ENCODE measurements at regions not wholly inside any gene's neighbourhood (a gene's known extent, or its start where the extent isn't known, plus 50 kb on each side); places are given as distances from the start of the nearest gene placed in this dataset.

DNA sequence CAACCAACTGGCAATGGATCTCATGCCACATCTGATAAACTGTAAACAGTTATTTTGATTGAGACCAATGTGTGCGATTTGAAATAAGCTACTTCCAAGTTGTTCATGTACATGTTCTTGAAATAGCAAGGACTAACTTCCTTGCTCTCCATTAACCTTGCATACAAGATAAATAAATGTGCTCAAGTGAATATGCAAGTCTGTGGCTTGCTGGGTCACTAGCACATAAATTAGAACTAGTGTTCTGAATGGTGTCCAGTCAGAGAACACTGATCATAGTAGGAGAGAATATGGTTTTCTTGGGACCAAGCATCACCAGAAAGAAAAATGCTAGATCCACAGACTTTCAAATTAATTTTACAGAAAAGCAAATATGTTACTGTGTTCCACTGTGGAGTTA lies 640.0 kb upstream of the CCDC54 start:
- Histone ChIP-seq H2AFZ (no peak overlapping the region), H3K79me2 (replicated peaks; ENCODE audit: insufficient read depth) (no peaks in the 10 kb centered on the region), H3K9me2 (ENCODE audit: insufficient read depth) (peaks cover 6% of the 10 kb centered on the region; the same call in 1 of the 2 replicates), H3F3A (replicated peaks; ENCODE audit: low read depth) (no peaks in the 10 kb centered on the region), H3K36me3 (ENCODE audit: insufficient read depth) (no peaks in the 10 kb centered on the region), H3K4me2 (no peak overlapping the region), H3K27ac (ENCODE audit: low read depth) (no peak overlapping the region), H3K4me3 (no peak overlapping the region), H4K20me1 (replicated peaks; ENCODE audit: insufficient read depth) (no peaks in the 10 kb centered on the region), H3K4me1 (ENCODE audit: insufficient read depth) (peaks cover 5% of the 10 kb centered on the region; the same call in 1 of the 2 replicates), H3K27me3 (ENCODE audit: insufficient read depth) (no peaks in the 10 kb centered on the region)
- H3K36me3 Mint-ChIP-seq (ENCODE audit: low read depth) = 0 out of 3 replicates have a peak, but pooled peaks cover 4% of the 10 kb centered on the region
- peaks cover 11% of the 10 kb centered on the region for H3K4me1 Mint-ChIP-seq
- no peak overlapping the region for H3K27ac Mint-ChIP-seq
- DNase-seq (ENCODE audit: low spot score) = no peak
- no peak for ATAC-seq
- TF ChIP-seq EZH2phosphoT487 (IDR thresholded peaks at IDR 0.05; ENCODE audit: unreplicated experiment) = no peak
- TF ChIP-seq POLR2AphosphoS5 (IDR thresholded peaks at IDR 0.05; ENCODE audit: low read depth) = no peak
- TF ChIP-seq, protein P1, sequence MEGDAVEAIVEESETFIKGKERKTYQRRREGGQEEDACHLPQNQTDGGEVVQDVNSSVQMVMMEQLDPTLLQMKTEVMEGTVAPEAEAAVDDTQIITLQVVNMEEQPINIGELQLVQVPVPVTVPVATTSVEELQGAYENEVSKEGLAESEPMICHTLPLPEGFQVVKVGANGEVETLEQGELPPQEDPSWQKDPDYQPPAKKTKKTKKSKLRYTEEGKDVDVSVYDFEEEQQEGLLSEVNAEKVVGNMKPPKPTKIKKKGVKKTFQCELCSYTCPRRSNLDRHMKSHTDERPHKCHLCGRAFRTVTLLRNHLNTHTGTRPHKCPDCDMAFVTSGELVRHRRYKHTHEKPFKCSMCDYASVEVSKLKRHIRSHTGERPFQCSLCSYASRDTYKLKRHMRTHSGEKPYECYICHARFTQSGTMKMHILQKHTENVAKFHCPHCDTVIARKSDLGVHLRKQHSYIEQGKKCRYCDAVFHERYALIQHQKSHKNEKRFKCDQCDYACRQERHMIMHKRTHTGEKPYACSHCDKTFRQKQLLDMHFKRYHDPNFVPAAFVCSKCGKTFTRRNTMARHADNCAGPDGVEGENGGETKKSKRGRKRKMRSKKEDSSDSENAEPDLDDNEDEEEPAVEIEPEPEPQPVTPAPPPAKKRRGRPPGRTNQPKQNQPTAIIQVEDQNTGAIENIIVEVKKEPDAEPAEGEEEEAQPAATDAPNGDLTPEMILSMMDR (conservative IDR thresholded peaks at IDR 0.05; ENCODE audit: low read depth in 2 of 2) = no peak
- TF ChIP-seq, protein P2, sequence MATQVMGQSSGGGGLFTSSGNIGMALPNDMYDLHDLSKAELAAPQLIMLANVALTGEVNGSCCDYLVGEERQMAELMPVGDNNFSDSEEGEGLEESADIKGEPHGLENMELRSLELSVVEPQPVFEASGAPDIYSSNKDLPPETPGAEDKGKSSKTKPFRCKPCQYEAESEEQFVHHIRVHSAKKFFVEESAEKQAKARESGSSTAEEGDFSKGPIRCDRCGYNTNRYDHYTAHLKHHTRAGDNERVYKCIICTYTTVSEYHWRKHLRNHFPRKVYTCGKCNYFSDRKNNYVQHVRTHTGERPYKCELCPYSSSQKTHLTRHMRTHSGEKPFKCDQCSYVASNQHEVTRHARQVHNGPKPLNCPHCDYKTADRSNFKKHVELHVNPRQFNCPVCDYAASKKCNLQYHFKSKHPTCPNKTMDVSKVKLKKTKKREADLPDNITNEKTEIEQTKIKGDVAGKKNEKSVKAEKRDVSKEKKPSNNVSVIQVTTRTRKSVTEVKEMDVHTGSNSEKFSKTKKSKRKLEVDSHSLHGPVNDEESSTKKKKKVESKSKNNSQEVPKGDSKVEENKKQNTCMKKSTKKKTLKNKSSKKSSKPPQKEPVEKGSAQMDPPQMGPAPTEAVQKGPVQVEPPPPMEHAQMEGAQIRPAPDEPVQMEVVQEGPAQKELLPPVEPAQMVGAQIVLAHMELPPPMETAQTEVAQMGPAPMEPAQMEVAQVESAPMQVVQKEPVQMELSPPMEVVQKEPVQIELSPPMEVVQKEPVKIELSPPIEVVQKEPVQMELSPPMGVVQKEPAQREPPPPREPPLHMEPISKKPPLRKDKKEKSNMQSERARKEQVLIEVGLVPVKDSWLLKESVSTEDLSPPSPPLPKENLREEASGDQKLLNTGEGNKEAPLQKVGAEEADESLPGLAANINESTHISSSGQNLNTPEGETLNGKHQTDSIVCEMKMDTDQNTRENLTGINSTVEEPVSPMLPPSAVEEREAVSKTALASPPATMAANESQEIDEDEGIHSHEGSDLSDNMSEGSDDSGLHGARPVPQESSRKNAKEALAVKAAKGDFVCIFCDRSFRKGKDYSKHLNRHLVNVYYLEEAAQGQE (IDR thresholded peaks at IDR 0.05; ENCODE audit: unreplicated experiment) = no peak
- no peak for TF ChIP-seq ZNF114 (CRISPR knock-in tag; IDR thresholded peaks at IDR 0.05)
- TF ChIP-seq JUNB (IDR thresholded peaks at IDR 0.05; ENCODE audit: unreplicated experiment) = no peak
- TF ChIP-seq, protein P3, sequence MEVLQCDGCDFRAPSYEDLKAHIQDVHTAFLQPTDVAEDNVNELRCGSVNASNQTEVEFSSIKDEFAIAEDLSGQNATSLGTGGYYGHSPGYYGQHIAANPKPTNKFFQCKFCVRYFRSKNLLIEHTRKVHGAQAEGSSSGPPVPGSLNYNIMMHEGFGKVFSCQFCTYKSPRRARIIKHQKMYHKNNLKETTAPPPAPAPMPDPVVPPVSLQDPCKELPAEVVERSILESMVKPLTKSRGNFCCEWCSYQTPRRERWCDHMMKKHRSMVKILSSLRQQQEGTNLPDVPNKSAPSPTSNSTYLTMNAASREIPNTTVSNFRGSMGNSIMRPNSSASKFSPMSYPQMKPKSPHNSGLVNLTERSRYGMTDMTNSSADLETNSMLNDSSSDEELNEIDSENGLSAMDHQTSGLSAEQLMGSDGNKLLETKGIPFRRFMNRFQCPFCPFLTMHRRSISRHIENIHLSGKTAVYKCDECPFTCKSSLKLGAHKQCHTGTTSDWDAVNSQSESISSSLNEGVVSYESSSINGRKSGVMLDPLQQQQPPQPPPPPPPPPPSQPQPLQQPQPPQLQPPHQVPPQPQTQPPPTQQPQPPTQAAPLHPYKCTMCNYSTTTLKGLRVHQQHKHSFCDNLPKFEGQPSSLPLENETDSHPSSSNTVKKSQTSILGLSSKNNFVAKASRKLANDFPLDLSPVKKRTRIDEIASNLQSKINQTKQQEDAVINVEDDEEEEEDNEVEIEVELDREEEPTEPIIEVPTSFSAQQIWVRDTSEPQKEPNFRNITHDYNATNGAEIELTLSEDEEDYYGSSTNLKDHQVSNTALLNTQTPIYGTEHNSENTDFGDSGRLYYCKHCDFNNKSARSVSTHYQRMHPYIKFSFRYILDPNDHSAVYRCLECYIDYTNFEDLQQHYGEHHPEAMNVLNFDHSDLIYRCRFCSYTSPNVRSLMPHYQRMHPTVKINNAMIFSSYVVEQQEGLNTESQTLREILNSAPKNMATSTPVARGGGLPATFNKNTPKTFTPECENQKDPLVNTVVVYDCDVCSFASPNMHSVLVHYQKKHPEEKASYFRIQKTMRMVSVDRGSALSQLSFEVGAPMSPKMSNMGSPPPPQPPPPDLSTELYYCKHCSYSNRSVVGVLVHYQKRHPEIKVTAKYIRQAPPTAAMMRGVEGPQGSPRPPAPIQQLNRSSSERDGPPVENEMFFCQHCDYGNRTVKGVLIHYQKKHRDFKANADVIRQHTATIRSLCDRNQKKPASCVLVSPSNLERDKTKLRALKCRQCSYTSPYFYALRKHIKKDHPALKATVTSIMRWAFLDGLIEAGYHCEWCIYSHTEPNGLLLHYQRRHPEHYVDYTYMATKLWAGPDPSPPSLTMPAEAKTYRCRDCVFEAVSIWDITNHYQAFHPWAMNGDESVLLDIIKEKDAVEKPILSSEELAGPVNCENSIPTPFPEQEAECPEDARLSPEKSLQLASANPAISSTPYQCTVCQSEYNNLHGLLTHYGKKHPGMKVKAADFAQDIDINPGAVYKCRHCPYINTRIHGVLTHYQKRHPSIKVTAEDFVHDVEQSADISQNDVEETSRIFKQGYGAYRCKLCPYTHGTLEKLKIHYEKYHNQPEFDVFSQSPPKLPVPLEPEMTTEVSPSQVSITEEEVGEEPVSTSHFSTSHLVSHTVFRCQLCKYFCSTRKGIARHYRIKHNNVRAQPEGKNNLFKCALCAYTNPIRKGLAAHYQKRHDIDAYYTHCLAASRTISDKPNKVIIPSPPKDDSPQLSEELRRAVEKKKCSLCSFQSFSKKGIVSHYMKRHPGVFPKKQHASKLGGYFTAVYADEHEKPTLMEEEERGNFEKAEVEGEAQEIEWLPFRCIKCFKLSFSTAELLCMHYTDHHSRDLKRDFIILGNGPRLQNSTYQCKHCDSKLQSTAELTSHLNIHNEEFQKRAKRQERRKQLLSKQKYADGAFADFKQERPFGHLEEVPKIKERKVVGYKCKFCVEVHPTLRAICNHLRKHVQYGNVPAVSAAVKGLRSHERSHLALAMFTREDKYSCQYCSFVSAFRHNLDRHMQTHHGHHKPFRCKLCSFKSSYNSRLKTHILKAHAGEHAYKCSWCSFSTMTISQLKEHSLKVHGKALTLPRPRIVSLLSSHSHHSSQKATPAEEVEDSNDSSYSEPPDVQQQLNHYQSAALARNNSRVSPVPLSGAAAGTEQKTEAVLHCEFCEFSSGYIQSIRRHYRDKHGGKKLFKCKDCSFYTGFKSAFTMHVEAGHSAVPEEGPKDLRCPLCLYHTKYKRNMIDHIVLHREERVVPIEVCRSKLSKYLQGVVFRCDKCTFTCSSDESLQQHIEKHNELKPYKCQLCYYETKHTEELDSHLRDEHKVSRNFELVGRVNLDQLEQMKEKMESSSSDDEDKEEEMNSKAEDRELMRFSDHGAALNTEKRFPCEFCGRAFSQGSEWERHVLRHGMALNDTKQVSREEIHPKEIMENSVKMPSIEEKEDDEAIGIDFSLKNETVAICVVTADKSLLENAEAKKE (CRISPR knock-in tag; IDR thresholded peaks at IDR 0.05) = no peak
- TF ChIP-seq EZH2 (IDR thresholded peaks at IDR 0.05; ENCODE audit: low read depth, unreplicated experiment) = no peak
- no peaks in the 10 kb centered on the region for H3K9me3 Mint-ChIP-seq
- H3K4me3 Mint-ChIP-seq = no peak overlapping the region
- H3K27me3 Mint-ChIP-seq (ENCODE audit: insufficient read depth, low read depth, poor library complexity) = no peaks in the 10 kb centered on the region

Measured in GM23338 (cell line).